Hepatic stellate cell (primary cell): ENCODE measurements at regions not wholly inside any gene's neighbourhood (a gene's known extent, or its start where the extent isn't known, plus 50 kb on each side); places are given as distances from the start of the nearest gene placed in this dataset.
"Not testable (repeated sequence)": the region's sequence is repeated elsewhere in the genome, so short reads cannot be mapped to it uniquely, and the experiment has no call there.

Source experiments
- DNase-seq: peaks from one replicate; pipeline ENCODE4 v3.0.0; 2011; ENCODE audit warnings: low spot score

DNA sequence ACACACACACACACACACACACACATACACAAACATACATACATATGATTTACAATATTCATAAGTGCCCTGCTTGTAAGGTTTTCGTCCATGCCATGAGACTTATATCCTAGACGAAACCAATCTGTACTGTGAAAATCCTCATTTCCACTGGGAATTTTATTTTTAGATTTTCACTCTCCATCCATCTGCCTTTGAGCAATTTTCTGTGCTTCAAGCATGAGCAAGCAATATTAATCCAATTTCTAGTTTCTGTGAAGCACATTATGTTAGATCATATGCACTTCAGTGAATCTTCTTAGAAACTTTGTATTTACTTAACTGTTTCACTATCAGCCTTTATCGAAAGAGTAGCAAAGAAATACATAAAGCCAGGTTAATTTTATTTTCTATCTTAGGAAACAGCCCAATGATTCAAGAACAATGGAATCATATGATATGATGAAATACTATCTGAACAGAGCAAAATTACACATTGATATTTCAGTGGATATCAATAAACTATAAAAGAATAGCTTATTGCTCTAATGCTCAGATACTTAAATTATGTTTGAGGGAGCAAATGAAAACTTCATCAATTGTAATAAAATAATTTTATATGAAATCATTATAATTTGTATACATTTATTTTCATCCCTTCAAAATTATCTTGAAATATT is 1100.7 kb upstream of the MIR17HG start:
- no peak for DNase-seq

DNA sequence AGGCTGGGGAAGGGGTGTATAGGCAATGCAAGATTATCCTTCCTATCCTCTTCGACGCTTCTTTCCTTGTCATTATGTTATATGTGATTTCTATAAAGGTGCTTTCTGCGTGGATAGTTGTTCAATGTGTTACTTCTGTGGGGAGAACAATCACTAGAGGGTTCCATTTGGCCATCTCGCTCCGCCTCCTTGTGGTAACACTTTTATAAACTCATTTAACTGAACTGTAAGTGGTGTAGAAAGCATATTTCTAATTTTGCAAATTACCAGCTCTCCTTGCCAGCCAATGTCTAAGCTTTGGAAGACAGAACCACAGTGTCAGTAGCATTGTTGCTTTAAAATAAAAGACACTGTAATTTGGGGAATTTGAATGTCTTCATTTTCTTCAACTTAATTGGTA is 1093.7 kb upstream of the MIR17HG start:
- no peak for DNase-seq

DNA sequence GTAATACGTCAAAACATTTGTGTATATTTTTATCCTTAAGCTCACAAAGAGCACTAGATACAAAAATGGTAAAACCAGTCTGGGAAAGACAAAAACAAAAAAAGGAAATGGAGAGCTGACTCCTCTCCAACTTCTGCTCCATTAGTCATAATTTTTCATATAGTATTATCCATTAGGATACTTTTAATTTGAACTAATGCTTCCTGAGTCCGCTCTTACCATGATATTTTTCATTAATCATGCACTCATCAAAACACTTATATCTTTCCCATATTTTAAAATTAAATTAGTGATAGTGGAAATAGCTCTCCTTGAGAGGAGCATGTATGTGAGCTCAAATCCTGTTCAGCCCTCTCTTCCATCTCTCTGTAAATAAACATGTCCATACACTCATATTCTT is 1093.0 kb upstream of the MIR17HG start:
- no peak for DNase-seq

DNA sequence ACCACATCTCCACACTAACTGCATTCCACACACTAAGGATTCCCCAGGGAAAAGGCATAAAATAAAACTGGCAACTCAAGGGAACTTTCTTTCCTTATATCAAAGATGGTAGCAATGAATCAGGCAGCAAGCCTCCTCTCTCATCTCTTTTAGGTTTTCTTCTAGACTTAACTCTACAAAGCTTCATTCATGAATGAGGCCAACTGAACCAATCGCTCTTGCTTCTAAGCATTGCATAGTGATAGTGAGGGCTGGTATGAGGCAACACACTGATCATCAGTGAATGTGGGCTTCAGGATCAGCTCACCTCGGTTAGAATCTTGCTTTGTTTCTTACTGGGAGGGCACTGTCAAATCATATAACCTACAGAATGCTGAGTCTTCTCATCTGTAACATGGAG is 1090.7 kb upstream of the MIR17HG start:
- DNase-seq, result no peak

DNA sequence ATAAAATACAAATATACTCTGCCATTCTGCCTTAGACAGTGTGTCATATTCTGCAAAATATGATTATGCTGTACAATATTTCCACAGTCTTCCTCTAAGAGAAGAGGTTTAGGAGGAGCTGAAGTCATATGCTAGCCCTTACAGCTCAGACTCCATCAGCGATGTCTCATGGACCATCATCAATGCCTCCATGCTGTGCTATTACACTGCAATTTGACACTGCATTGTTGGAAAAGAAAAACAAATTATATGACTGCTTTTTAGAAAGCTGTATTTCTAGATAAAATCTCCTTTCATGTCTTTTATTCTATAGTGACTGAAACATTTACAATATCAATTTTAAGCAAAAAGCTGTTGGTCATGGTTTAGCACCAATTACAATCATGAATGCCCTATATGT is 1089.4 kb upstream of the MIR17HG start:
- no peak for DNase-seq

DNA sequence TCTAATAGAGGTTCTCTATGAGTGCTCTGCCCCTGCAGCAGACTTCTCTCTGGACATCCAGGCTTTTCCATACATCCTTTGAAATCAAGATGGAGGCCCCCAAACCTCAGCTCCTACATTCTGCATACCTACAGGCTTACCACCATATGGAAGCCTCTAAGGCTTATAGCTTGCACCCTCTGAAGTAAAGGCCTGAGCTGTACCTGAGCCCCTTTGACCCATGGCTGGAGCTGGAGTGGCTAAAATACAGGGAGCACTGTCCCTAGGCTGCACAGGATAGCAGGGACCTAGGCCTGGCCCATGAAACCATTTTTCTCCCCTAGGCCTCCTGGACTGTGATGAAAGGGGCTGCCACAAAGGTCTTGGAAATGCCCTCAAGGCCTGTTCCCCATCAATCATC is 1086.1 kb upstream of the MIR17HG start:
- DNase-seq, result no peak

DNA sequence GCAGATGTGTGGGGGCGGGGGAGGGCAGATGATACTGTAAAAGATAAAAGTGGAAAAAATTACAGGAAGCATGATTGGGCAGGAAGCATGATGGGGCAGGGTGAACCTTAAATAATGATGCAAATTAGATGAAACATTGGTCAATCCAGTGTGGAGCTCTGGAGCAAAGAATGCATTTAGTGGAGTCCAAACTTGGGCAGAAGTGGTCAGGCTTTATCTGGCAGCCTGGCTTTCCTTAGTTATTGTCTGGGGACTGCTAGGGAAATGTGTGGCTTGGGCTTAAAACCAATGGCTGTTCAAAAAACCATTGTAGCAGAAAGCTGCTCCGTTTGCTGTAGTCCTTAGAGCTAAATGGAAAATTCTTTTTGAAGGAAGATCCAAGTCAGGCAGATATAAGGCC is 1077.3 kb upstream of the MIR17HG start:
- DNase-seq, result no peak

DNA sequence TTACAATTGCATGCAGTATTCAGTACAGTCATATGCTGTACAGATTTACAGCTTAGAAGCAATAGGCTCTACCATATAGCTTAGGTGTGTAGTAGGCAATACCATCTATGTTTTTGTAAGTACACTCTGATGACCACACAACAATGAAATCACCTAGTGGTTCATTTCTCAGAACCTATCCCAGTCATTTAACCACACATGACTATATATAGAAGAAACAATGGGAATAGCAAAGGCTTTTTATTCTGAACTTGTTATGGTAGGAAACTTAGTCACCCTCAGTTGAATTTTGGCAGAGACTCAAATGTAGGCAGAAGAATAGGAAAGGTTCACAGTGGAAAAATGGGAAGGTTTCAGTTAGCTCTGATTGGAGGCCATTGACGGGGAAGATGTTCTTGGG is 1075.1 kb upstream of the MIR17HG start:
- DNase-seq, result no peak

DNA sequence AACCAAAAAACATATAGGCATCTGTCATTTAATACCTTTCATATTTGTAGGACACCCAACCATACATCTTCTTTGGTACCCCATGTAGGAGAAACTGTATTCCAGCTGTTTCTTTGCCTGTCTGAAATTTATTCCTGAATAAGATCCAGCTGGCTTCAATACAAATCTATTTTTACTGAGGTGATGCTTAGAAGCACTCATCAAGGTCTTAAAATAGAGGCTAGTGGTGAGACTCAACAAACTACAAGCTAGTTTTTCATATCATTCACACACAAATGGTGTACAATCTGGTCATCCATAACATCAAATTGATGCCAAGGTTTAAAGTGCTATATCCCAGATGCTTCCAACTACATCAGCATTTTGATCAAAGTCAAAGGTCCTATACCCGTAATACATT is 1071.3 kb upstream of the MIR17HG start:
- no peak for DNase-seq

DNA sequence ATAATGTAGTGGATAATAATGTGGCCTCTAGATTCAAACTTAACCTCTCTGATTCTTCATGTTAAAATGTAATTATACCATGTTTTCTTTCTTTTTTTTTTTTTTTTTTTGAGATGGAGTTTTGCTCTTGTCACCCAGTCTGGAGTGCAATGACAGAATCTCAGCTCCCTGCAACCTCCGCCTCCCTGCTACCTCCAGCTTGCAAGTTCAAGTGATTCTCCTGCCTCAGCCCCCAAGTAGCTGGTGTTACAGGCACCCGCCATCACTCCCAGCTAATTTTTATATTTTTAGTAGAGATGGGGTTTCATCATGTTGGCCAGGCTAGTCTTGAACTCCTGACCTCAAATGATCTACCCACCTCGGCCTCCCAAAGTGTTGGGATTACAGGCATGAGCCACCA is 1069.3 kb upstream of the MIR17HG start:
- DNase-seq, result not testable (repeated sequence)

DNA sequence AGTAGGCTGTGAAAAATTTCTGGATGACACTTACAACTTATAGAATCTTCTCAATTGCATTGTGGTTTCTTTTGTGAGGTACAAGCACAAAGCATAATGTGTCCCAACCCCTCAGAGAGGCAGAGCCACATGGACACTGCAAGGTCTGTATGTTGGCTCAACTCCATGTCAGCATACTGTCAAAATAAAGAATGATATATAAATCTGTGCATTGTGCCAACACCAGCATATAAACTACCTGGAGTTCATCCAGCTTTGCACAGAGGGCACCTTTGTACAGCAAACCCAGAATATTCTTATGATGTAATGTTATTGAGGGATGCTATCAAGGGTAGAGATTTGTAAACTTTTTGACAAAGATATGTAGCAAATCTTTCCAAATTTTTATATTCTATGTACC is 1065.8 kb upstream of the MIR17HG start:
- no peak for DNase-seq

DNA sequence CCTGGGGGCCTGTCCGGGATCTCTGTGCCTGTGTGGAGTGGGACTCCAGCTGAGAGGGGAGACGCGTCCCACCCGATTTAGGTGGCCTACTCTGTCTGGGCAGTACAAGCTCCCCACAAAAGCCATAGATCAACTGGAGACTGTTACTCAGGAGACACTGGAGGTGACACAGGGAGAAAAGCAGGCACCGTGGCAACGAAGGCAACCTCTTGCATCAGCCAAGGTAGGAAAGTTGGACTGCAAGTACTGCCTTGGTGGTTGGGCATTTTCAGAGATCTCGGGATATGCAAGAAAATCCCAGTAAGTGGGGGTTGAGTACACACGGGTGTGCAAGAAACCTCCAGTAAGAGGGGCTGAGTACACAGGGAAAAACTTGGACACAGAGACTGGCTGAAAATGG is 1060.0 kb upstream of the MIR17HG start:
- no peak for DNase-seq

DNA sequence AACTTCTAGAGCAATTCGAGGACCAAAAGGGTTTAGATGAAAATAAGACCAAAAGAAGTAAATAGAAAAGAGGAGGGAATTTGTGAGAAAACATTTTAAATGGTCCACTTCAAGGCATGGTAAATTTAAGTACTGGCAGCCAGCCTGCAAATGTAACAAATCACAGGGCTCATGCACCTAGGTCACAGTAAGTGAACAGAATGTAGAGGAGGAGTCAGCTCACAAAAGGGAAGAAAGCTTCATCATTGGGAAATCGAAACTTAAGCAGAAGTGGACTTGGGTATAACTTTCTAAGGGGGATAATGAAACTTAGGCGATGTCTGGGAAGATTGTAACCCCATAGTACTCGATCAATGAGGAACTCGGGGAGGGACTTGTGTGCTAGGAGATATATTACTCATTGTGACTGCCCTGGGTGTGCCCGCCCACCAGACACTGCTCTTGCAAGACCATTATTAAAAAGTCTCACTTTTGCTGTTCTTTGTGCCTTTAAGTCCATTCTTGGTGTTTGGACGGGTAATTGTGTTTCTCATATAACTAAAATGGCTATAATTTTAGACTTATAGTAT is 1053.6 kb upstream of the MIR17HG start:
- DNase-seq, result no peak

DNA sequence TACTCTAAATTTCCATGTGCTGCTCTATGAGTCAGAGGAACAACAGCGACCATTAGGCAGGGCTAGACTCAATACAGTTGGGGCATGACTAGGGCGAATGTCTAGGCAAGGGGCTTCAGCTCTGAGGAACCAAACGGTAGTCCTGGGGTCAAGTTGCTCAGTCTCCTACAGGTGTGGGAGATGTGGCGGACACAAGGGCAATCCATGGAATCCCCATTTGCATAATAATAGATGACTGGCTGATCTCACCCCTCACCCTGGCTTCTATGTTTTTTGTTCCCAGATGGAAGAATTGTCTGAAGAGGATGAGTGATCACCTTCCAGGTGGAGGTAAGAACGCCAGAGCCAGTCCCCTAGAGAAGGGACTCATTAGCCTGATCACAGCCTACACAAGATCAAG is 1048.2 kb upstream of the MIR17HG start:
- DNase-seq, result no peak

DNA sequence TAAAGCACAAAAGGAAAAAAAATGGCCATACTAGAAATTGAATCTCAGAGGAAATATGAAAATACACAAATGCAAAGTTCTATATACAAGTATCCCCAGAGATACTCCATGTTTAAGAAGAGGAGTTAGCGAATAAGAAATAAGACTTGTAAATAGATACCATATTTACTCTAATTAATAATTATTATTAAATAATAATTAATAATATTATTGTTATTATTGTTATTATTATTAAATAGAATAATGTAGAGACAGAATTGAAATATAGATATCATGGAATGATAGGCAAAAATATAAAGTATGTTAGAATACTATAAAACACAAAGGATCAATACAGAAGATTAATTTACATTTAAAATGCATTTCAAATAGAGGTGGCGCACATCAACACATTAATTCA is 1047.5 kb upstream of the MIR17HG start:
- no peak for DNase-seq

DNA sequence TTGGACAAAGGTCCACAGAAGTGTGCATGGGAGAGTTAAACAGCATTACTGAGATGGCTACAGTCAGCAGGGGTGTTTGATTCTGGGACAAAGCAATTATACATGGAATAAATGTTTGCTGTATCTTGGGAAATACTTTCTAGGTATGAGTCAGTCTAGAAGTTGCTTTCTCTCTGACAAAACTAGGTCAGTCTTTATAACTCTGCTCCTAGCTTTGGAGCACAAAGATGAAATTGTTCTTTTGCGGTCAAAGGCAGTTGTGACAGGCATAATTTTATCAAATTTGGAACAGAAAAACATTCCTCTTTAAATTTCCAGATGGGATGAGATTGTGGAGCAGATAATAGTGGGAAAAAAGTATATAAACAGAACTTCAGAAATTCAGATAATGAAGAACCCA is 1045.4 kb upstream of the MIR17HG start:
- no peak for DNase-seq

DNA sequence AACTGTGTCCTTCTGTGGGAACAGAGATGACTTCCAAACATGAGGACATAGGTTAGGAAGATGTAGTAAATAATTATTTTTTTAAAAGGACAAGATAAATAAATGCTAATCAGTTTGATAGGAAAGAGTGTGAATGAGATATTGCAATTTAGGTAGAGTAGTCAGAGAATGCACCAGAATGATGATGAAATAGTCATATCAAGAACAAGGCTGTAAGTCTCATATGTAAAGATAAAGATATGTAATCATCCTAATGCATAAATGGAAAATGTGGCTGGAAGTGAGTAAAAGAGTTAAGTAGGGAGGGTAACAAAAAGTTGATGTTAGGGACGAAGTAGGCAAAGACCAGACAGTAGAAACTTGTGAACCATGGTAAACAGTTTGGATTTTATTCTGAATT is 1041.7 kb upstream of the MIR17HG start:
- no peak for DNase-seq

DNA sequence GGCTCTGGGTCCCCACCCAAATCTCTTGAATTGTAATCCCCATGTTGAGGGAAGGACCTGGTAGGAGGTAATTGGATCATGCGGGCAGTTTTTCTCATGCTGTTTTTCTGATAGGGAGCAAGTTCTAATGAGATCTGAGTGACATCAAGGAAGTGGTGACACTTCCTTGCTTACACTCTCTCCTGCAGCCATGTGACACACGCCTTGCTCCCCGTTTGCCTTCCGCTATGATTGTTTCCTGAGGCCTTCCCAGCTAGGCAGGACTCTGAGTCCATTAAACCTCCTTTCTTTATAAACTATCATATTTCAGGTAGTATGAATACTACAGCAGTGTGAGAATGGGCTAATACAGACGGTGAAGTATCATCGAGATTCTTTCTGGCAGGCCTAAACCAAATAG is 1040.4 kb upstream of the MIR17HG start:
- no peak for DNase-seq

DNA sequence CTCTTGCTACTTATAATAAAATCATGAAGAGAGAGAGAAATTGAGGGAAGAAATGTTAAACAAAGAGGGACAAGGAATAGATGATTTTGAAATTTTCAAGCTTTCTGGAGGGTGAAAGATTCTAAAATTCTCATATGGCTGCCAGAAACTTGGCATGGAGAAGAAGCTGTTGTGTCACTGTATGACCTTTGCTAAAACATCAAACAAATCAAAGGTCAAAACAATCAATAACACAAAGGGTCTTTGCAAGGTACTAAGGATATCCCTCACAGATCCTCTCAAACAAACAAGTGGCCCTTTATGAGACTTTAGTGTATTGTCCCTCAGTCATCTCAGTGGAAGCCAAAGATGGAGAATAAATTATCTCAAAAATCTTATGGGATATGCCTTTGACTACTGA is 1039.2 kb upstream of the MIR17HG start:
- DNase-seq, result no peak

DNA sequence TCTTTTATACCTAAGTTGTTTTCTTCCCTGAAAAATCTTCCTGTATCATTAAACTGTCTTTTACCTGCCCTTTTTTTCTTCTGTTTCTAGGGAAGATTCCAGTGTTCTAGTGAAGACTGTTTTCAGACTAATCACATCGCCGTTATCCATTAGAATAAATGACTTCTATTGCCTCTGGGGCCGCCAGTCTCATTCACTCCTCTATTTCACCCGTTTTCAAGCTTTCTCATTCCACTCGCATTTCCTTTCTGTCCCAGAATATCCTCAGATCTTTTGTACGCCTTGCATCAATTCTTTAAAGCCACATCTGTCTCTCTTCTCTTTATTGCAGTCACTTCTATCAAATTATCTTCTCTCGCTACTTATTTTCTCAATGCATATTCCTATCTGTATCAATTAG is 1035.6 kb upstream of the MIR17HG start:
- DNase-seq, result no peak

DNA sequence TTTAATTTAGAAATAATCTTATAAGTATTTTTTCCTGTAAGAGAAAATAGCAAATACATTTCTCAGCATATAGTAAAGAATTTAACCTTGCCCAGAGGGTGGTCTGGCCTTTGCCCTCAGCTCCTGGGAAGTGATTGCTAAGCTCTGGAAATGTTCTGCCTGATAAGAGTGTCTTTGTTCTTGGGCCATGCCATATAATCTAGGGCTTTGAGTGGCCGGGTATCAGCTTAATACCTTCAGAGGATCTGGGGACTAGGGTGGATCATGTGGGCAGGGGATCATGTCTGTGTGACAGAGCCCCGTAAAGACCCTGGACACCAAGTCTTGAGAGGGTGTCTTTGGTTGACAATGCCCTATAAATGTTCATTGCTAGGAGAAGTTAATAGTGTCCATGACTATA is 1032.4 kb upstream of the MIR17HG start:
- DNase-seq, result no peak

DNA sequence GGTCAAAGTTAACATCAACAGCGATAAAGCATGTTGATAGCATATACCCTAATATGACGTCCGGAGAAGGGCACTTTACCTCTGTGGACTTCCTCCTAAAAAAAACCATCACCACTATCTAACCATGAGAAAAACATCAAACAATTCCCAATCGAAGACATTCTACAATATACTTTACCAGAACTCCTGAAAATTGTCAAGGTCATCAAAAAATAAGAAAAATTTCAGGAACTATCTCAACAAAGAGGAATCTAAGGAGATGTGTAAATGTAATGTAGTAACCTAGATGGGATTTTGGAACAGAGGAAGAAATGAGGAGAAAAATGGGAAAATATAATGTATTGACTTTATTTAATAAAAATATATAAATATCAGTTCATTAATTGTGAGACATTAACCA is 1026.8 kb upstream of the MIR17HG start:
- DNase-seq, result no peak

DNA sequence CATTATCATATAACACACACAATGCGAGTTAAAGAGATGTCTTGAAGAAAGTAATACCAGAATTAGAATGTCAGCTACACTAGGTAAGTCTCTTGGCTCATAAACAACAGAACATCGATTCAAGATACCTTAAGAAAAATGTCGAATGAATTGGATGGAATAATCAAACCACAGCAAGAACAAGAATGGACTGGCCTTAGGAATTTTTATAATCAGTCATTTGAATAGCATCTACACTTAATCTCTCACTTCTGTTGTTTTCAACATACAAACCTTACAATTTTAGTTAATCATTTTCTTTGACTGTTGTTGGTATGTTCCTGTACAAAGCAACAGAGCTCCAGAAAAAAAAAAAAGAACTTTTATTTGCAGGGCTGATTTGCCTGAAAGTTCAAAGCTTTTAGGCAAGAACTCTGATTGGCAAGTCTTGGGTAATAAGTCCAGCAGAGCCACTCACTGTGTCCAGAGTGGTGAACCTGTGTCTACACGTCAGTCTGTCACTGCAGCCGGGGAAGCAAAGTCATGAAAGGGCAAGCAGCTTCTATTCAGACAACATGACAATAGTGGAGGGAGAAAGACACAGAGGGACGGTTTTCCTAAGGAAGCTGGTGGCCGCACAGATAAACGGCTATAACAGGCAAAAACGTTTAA is 1026.1 kb upstream of the MIR17HG start:
- DNase-seq, result no peak

DNA sequence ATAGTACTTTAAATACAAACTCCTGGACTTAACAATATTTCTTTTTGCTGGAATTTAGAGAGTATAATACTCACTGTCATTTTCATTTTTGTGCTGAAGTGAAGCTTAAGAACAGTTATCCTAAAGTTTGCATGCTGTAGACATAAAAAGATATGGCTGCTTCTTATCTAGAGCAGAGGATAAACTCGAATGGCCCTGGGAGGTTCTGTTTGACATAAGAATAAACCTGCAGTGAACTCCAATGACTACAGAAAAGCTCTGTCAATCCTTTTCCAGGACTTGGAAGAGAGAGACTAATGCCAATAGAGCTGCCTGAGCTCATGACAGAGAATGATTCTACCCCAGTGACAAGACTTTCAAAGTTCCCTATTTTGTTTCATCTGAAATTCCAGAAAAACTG is 1017.8 kb upstream of the MIR17HG start:
- DNase-seq, result no peak
